Head of caudate nucleus (tissue), 42 donors: ENCODE measurements at regions not wholly inside any gene's neighbourhood (a gene's known extent, or its start where the extent isn't known, plus 50 kb on each side); places are given as distances from the start of the nearest gene placed in this dataset.
"Not testable (repeated sequence)": the region's sequence is repeated elsewhere in the genome, so short reads cannot be mapped to it uniquely, and the experiment has no call there.

ENCODE experiments used
- DNase-seq, 42 donors: peaks; one replicate each; pipeline versions ENCODE4 v3.0.0 to v3.0.0-alpha.2; 2020 to 2021; ENCODE audit warnings: mixed read lengths in 7 of 42
- intact Hi-C: fragments of 100-400 bp; cut with DNase I; formaldehyde crosslinking; loops from one replicate; pipeline ENCODE4 v1.15.0; 2022

DNA sequence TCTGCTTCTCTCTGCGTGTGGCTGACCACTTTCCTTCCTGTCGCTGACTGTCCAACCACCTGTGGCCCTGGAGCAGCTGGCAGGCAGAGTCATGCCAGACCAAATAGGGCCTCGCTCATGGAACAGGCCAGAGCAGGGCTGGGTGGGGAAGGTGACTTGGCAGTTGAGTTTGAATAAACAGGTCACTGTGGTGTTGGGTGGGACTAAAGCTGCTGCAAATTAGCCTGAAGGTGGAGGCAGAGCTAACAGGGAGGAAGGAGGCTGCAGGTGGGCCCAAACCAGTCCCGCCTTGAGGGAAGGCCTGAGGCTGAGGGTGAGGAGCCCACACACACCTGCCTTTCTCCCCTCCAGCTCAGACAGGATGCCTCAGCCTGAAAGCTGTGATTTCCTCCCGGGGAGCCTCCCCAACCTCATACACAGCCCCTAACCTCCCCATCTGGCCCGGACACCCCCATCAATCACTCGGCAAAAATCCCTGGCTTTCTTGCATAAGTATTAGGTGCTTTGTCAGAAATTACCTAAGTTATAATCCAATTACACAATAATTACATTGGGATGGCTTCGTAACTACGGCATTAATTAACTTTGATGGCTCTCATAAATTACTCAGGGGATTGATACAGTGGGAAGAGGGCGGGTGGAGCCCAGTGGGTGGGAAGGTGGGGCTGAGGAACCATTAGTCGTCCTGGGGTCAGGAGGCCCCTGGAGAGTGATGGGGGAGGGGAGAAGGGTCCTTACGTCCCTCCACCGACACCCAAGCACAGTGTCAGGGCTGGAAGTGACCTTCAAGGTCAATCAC, 97.7 kb upstream of the PCBD1 start:
- DNase-seq, result no peak
- intact Hi-C loops, result no loop called here

DNA sequence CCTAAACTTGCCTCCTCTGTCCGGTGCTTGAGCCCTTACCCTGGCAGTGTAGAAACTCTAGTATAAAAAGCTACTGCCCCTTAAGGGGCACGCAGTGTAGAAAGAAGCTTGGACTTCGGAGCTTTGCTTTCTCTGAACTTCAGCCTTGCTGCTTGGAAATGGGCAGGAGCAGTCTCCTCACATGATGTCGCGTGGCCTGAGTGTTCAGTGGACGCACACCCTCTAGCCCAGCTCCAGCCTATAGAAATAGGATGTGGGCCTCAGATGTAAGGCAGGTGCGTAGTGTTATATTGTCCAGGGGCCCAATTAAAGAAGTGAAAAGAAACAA, 98.2 kb upstream of the PCBD1 start:
- DNase-seq, result no peak
- intact Hi-C loops, result no loop called here

DNA sequence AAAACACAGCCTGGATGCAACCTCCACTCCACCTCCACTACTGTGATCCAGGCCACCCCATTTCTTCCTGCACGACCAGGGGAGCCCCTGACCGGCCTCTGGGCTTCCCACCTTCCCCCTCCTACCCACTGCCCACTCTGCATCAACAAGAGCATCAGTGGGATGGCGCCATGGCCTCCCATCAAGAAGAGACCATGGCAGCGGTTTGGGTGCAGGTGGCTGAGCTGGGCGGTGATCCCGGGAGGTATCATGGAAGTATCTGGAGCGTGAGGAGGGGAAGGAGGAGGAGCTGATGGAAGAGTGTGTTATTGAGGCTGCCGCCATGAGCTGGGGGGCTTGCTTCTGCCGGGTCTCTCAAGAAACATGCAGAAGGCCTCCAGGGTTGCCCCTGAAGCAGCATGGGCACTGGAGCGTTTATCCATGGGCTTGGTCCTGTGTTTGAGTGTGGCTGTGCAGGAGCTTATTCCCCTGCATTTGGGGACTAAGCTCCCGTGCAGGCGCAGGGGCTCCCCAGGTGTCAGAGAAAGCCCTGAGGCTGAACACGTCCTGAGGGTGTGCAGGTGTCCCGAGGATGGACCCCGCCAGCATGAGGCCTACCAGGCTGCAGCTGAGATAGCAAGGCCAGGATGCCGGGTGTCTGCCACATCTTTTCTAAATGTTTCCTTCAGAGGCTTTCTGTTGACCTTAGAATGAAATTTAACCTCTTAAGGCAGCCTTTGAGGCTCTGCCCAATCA, 99.2 kb upstream of the PCBD1 start:
- intact Hi-C loops, result no loop called here
- DNase-seq, result no peak

DNA sequence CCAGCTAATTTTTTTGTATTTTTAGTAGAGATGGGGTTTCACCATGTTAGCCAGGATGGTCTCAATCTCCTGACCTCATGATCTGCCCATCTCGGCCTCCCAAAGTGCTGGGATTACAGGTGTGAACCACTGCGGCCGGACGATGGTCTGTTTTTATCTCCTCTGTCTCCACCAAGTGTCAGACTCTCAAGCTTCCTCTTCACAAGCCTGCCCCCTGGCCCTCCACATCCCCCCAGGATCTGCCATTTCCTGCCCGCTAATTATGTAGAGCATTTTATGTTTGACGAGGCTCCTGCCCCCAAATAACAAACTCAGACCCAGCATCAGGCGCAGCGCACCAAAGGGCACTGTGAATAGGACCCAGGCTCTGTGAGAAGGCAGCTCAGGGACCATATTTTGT, 101.8 kb upstream of the PCBD1 start:
- DNase-seq, intact Hi-C loops: not testable (repeated sequence)

DNA sequence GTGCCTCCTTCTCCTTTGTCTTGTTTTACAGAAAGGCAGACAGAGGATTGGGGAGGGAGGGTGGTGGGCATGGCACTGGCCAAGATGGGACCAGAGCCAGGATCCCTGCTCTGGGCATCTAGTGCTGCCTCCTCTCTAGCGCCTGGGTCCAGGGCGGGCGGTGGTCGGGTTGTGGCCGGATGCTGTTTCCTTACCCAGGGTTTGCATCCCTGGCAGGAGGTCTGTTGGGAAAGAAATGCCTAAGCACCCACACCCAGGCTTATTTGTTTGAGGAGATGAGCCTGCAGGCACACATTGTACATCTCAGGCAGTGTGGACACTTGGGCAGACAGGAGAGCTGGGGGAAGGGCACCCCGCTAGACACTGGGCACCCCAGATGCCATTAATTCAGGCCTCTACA, 102.3 kb upstream of the PCBD1 start:
- DNase-seq, result no peak
- intact Hi-C loops, result no loop called here

DNA sequence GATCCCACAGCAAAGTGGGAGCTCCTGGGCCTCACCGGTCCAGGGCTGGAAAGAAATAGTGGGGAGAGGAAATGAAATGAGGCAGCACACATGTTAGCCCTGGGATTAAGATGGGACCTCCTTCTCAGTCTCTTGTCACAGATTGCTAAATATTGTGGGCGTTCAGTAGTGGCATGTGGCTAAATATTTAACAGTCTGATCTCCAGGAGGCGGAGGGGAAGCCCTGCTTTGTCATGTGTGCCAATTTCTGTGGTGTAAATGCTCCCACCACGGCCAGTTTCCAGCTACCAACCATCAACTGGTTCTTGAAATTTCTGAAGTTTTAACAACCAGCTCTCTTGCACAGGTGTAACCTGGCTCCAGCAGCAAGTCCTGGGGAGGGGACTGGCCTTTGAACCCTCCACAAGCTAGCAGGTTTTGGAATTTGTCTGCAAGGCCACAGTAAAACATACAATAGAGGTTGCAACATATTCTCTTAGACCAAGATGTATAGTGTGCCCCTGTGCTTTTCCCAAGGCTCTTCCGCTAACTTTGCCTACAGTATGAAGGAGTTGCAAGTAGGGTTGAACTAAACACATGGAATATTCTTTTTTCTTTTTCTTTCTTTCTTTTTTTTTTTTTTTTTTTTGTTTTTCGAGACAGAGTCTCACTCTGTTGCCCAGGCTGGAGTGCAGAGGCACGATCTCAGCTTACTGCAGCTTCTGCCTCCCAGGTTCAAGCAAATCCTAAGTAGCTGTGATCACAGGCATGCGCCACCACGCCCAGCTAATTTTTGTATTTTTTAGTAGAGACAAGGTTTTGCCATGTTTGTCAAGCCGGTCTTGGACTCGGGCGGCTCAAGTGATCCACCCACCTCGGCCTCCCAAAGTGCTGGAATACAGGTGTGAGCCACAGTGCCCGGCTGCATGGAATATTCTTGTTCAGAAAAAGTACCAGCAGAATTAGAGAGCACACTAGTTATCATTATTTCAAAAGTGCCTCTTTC, 103.1 kb upstream of the PCBD1 start:
- DNase-seq, result no peak
- intact Hi-C loops, result no loop called here

DNA sequence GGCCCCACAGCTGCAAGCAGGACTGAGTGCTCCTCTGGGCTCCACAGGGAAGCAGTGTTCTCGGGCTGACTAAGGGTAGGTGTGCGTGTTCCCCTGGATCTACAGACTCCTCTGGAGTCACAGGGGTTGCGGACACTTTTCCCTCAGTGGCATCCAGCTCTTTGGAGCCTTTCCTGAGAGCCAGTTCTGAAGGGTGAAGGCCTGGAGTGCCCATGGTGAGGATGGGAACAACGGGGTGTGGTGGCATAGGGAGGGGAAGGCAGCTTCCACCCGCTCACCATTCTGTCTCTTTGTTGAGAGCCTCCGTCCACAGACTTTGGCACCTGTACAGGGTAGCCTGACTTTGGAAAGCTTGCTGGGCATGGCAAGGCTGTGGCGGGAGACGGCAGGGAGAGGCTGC, 104.1 kb upstream of the PCBD1 start:
- intact Hi-C loops, result no loop called here

DNA sequence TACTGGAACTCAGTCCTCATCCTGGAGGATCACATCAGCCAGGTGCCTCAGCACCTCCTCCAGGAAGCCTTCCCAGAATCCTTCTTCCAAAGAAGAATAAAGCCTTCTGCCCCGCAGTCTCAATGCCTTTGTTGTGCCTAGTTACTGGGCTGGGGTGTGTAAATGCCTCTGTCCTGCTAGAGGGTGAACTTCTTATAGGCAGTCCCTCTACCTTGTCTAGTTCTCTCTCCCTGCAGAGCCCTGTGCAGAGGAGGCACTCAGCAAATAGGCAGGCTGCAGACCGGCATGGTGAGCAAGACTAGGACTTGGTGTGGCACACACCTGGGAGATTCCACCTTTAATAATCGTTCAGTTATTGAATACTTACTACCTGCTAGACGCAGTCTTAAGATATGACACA, 104.7 kb upstream of the PCBD1 start:
- no peak for DNase-seq
- intact Hi-C loops, result no loop called here

More for the DNA sequence above, 104.1 kb upstream of the PCBD1 start:
- DNase-seq, result no peak

DNA sequence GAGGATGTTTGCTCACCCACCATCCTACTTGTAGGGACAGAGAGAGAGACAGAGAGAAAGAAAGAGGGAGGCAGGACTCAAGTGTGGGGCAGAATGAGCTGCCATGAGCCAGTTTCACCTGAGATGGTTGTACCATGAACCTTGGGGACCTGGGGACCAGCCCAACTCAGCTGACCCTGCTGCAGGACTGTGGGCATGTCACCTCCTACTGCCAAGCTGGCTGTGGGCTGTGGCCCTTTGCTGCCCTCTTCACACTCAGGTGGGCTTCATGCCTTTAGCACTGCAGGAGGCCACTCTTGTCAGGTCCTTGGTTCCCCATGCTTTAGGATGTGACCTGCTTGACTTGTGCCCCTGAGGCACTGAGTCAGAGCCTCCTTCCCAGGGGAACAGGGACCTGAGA, 108.2 kb upstream of the PCBD1 start:
- no peak for DNase-seq
- intact Hi-C loops, result no loop called here

DNA sequence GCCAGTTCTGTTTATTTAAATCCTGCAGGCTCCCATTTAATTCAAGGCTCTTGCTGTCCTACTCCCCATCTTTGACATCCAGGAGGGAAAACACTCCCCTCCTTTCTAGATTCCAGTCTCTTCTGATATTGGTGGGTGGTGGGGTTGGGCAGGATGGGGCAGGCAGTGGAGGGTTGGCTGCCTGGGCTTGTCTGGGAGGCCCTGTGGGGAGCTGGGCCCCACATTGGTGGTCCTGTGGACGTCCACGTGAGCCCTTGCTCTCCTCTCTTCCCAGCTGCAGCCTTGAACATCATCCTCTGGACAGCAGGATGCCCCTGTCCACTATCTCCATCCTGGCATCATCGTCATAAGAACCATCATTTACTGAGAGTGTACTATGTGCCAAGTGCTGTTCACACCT, 108.9 kb upstream of the PCBD1 start:
- no peak for DNase-seq
- intact Hi-C loops, result no loop called here

DNA sequence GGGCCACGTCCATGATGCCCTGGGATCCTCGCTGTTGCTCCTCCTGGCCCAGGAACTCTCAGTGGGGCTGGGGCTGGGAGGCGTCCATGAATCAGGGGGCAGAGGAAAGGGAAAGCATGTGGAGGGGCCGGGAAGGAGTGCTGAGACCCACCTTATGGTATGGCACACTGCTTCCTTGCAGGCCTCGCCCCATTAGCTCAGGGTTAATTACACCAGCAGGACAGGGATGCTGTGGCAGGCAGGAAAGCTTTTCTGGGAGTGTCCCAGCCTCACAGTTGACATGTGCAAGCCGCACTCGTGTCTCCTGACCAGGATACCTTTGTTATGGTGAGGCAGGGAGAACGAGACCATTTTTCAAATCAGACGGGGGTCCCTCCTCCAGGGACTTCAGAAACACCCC, 109.7 kb upstream of the PCBD1 start:
- no peak for DNase-seq
- intact Hi-C loops, result no loop called here

DNA sequence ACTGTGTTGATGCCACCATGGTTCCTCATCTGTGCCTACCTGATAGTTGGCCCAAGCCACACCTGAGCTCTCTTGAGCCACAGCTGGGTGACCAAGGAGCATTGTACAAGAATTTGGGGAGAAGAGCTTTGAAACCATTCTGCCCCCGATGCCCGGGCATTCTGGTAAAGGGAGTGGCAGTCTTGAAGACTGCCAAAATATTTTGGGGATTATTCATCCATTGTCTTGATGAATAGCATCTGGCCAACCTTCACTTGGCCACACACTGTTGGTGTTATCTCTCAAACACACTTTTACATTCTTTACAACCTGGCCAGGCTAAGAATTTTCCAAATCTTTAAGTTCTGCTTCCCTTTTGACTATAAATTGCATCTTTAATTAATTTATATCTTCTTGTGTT, 113.1 kb upstream of the PCBD1 start:
- intact Hi-C loops, result no loop called here
- no peak for DNase-seq

DNA sequence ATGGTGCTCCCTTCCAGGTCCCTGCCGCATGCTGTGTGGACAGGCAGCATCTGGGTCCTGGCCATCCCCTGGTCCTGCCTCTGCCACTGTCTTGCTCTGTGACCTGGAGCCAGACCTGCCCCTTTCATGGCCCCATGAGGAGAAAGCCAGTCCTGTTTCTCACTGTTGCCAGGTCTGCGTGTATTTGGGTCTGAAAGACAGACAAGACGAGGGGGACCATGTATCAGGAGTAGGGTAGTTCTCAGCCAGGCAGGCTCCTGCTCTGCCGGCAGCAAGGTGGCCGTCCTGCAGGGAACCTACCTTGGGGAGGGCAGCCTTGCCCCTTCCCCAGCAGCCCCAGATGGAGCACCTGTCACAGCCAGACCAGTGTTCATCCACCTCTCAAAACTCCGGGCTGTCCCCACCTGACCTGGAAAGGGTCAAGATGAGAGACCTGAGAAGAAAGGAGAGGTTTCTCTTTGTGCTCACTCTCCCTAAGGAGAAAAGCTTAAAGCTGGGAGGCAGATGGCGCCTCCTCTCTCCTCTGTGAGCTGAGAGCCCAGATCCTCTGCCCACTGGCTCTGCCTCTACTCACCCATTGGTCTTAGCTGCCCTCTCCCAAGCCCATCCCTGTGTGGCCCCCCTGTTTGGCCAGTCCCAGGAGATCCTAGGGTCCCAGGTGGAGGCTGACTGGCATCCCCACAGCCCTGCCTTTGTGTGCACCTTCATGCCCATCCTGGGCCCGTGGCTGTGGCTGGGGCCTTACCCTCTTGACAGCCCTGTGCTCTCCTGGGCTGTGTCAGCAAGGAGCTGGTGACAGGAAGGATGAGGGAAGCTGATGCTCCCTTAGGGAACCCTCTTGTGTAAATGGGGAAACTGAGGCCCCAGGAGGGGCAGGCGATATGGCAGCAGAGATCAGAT, 116.1 kb upstream of the PCBD1 start:
- intact Hi-C loops, result no loop called here
- no peak for DNase-seq

DNA sequence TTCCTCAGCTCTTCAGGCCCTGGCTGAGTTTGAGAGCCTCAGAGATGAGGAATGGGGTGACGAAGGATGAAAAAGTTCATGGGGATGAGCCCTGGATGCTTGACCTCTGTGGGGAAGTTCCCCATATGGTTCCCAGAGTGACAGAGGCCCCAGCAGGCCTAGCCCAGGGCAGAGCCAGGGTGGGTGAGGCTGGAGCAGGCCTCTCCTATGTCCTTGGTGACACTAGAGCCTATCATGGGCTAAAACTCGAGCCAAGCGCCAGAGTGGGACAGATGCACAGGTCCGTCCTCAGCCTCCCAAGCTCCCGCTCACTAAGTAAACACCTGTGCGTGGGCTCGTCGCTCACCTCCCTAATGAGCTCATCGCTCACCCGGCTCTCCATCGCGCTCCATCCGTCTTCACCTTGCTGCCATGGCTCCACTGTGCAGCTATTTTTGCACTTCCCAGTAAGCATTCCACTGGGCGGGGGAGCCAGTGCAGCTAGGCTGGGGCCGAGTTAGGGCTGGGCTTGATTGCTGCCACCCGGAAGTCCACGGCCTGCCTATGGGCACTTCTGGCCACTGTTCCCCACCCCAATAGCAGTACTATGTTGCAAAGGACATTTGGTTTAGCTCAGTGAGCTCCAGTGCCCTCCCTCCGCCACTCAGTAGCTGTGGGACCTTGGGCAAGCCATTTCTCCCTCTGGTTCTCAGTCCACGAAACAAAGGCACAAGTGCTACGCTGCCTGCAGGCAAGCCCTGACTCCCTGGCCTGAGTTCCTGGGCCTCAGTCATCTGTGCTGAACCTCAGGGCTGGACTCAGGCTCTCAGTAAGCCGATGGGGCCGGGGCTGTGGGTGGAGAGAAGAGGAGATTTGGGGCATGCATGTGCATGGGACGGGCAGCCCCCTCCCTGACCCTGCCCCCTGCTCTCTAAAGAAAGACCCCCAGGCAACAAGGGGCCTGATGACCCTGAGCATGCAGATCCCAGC, 117.3 kb upstream of the PCBD1 start:
- intact Hi-C loops, result no loop called here
- DNase-seq, result no peak

DNA sequence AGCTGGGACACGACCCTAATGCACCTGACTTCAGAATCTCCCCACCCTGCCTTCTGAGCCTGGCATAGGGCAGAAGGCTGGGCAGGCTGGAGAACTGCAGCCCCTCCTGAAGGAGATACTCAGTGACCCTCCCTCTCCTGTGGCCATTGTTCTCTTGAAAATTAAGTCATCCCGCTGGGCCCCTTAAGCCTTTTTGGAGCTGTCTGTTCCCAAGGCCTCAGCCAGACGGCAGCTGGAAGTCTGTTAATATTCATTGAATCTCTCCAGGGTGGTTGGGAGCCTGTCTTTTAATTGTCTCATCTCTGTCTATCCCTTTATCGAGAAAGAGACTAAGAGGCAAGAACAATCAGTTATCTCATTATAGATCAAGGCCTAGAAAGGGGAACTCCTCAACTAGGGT, 118.1 kb upstream of the PCBD1 start:
- intact Hi-C loops, result no loop called here
- DNase-seq, result no peak

DNA sequence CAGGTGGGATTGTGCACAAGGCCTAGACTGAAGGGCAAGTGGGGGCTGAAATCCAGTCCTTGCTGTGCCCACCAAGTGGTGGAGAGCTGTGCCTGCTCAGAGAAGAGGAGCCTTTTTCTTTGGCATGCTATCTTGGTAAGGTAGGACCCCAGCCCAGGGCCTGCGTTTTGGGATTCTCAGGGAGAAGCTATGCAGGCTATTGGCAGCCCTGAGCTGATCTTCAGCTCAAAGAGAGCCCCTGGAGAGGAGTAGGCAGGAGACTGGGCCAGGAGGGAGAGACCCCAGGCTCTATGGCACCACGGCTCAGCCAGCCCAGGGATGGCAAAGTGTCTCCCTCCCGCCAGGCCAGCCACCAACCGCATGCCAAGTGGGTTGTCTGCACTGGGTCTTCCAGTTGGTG, 119.2 kb upstream of the PCBD1 start:
- intact Hi-C loops, result no loop called here
- DNase-seq, result no peak

DNA sequence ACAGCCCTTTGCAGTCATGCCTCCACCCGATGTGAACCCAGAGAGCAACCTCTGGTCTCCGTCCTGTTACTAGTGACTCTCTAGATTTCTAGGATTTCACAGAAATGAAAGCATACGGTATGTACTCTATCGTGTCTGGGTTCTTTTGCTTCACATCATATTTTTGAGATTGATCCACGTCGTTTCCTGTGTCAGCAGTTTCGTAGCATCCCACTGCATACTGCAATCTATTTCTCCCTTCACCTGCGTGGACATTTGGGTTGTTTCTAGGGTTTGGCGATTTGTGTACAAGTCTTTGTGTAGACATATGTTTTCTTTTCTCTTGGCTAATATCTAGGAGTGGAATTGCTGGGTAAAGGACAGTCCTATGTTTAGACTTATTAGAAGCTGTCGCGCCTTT, 119.8 kb upstream of the PCBD1 start:
- intact Hi-C loops, result no loop called here
- DNase-seq, result no peak

DNA sequence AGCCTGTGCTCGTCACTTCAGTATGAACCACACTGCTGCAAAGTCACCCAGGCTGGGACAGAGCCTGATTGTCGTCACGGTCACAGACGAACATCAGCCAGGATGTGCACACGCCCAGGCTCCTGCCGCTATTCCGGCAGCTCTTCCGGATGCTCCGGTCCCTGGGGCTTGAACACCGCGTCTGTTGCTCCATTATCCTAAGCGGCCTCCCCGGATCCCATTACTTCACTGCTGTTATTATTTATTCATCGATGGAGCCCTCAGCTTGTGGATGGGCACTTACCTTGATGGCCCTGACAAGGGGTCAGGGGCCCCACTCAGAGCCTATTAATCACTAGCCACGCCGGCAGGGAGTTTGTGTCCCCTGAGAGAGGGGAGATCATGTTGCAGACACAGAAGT, 120.8 kb upstream of the PCBD1 start:
- intact Hi-C loops, result no loop called here
- DNase-seq, result no peak
